Astrocyte of the hippocampus (primary cell): ENCODE measurements at regions not wholly inside any gene's neighbourhood (a gene's known extent, or its start where the extent isn't known, plus 50 kb on each side); places are given as distances from the start of the nearest gene placed in this dataset.

ENCODE experiments used
- DNase-seq: peaks from one replicate; pipeline ENCODE4 v3.0.0; 2011; ENCODE audit warnings: low read depth, low spot score

- no peak for DNase-seq
Measured at GRCh38 chr2:71892896-71893295, 254.8 kb downstream of the CYP26B1 start.

- DNase-seq: no peak
Measured at GRCh38 chr2:71892423-71892730, 255.3 kb downstream of the CYP26B1 start.

- no peak for DNase-seq
Measured at GRCh38 chr2:71891719-71892422, 255.8 kb downstream of the CYP26B1 start.

GRCh38 chr2:71891155-71891554 is 256.5 kb downstream of the CYP26B1 start:
- no peak for DNase-seq

- peak; percentile 21 for DNase-seq
Measured at GRCh38 chr2:71889759-71890684, 257.6 kb downstream of the CYP26B1 start.

GRCh38 chr2:71888751-71889445 is 258.8 kb downstream of the CYP26B1 start:
- DNase-seq: no peak

GRCh38 chr2:71887196-71887595 is 260.5 kb downstream of the CYP26B1 start:
- no peak for DNase-seq

GRCh38 chr2:71886241-71886640 is 261.4 kb downstream of the CYP26B1 start:
- no peak for DNase-seq

GRCh38 chr2:71884303-71885042 is 263.2 kb downstream of the CYP26B1 start:
- peak; percentile 49 for DNase-seq

- peak; percentile 35 for DNase-seq
Measured at GRCh38 chr2:71882949-71883472, 264.7 kb downstream of the CYP26B1 start.

- no peak for DNase-seq
Measured at GRCh38 chr2:71882236-71882946, 265.3 kb downstream of the CYP26B1 start.

GRCh38 chr2:71880846-71881610 is 266.6 kb downstream of the CYP26B1 start:
- DNase-seq: peak; percentile 55

GRCh38 chr2:71880287-71880686 is 267.4 kb downstream of the CYP26B1 start:
- DNase-seq: no peak

GRCh38 chr2:71879509-71880184 is 268.0 kb downstream of the CYP26B1 start:
- no peak for DNase-seq

- DNase-seq: no peak
Measured at GRCh38 chr2:71878626-71879508, 268.8 kb downstream of the CYP26B1 start.

GRCh38 chr2:71877636-71878035 is 270.0 kb downstream of the CYP26B1 start:
- no peak for DNase-seq

GRCh38 chr2:71876542-71877451 is 270.9 kb downstream of the CYP26B1 start:
- DNase-seq: no peak
